ENCODE measurements at regions not wholly inside any gene's neighbourhood (a gene's known extent, or its start where the extent isn't known, plus 50 kb on each side); places are given as distances from the start of the nearest gene placed in this dataset.

DNA sequence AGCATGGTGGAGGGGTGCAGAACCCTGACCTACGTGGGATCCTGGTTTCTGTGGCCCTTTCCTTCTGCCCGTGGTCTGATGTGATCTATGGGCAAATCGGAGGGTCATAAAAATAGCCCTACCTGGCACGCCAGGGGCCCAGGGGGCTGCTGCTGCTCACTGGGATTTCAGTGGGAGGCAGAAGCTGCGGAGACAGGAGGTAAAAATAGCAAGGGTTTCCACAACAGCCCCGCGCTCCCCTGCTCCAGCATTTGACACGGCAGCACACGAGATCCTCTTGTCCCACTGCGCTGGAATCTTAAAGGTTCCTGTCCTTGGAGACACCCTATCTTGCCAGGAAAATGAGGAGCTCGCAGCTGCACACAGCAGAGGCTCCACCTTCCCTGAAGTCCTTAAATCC is 321.2 kb downstream of the CTTN start:
- no peaks in the 10 kb centered on the region for H3K27me3 ChIP-seq (ENCODE audit: control insufficient read depth in 1 of 2, insufficient read depth in 2 of 2, low read length in 2 of 2)
- H3K4me1 ChIP-seq (ENCODE audit: insufficient read depth, low read length), result no peaks in the 10 kb centered on the region
- no peak overlapping the region for H3K4me3 ChIP-seq (ENCODE audit: low read depth in 1 of 2, low read length in 2 of 2)
- no peak overlapping the region for H3K27ac ChIP-seq (ENCODE audit: low read depth, low read length)
- no peaks in the 10 kb centered on the region for H3K36me3 ChIP-seq (ENCODE audit: insufficient read depth, low read length)
- H3K9me3 ChIP-seq (ENCODE audit: low read length), result no peaks in the 10 kb centered on the region
- H3K9ac ChIP-seq (ENCODE audit: low read length), result no peak overlapping the region

- Histone ChIP-seq H3K9me3 (ENCODE audit: low read length) (no peaks in the 10 kb centered on the region), H3K4me3 (ENCODE audit: low read depth in 1 of 2, low read length in 2 of 2) (no peak overlapping the region), H3K36me3 (ENCODE audit: insufficient read depth, low read length) (no peaks in the 10 kb centered on the region), H3K27me3 (ENCODE audit: control insufficient read depth in 1 of 2, insufficient read depth in 2 of 2, low read length in 2 of 2) (no peaks in the 10 kb centered on the region), H3K9ac (ENCODE audit: low read length) (no peak overlapping the region), H3K27ac (ENCODE audit: low read depth, low read length) (no peak overlapping the region), H3K4me1 (ENCODE audit: insufficient read depth, low read length) (no peaks in the 10 kb centered on the region)
Observed at GRCh38 chr11:70720281-70720680, 322.0 kb downstream of the CTTN start.

DNA sequence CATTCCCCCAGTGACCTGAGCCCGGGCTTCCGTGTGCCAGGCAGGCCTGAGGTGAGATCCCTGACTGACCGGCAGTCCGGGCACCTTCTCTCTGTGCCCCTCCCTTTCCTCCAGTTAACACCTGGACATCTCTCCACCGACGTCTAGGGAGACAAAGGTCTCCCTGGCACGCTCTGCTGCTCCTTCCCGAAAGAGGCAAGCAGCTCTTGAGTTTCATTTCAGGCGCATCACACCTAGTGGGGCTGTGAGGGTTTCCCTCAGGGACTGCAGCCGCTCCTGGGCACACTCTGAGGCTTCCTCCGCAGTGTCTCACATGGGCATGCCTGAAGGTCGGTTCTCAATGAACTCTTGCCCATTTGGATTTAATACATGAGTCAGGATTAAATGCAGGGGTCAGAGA is 322.7 kb downstream of the CTTN start:
- no peak overlapping the region for H3K27ac ChIP-seq (ENCODE audit: low read depth, low read length)
- no peak overlapping the region for H3K9ac ChIP-seq (ENCODE audit: low read length)
- H3K9me3 ChIP-seq (ENCODE audit: low read length), result no peaks in the 10 kb centered on the region

DNA sequence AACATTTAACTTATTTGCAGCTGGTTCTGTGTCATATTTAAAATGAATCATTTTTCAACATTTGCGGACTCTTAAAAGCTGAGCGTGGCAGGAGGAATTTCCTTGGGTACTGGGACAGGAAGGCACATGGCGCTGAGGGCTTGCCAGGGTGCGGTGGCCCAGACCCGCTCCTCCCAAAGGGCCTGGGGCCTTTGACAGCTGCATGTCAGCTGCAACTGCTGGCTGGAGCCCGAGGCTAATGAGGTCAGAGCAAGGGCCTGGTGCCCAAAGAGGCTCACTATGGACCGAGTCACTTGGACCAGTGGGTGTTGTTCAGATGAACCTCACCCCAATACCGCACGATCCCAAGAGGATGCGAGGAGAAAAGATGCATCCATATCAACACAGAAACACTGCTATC is 326.9 kb downstream of the CTTN start:
- Histone ChIP-seq H3K27me3 (ENCODE audit: control insufficient read depth in 1 of 2, insufficient read depth in 2 of 2, low read length in 2 of 2) (no peaks in the 10 kb centered on the region), H3K9ac (ENCODE audit: low read length) (no peak overlapping the region), H3K4me1 (ENCODE audit: insufficient read depth, low read length) (no peaks in the 10 kb centered on the region), H3K4me3 (ENCODE audit: low read depth in 1 of 2, low read length in 2 of 2) (no peak overlapping the region), H3K36me3 (ENCODE audit: insufficient read depth, low read length) (no peaks in the 10 kb centered on the region), H3K27ac (ENCODE audit: low read depth, low read length) (no peak overlapping the region), H3K9me3 (ENCODE audit: low read length) (no peaks in the 10 kb centered on the region)

More for the DNA sequence above, 322.7 kb downstream of the CTTN start:
- H3K36me3 ChIP-seq (ENCODE audit: insufficient read depth, low read length), result no peaks in the 10 kb centered on the region
- no peak overlapping the region for H3K4me3 ChIP-seq (ENCODE audit: low read depth in 1 of 2, low read length in 2 of 2)
- no peaks in the 10 kb centered on the region for H3K27me3 ChIP-seq (ENCODE audit: control insufficient read depth in 1 of 2, insufficient read depth in 2 of 2, low read length in 2 of 2)
- H3K4me1 ChIP-seq (ENCODE audit: insufficient read depth, low read length), result no peaks in the 10 kb centered on the region

GRCh38 chr11:70725739-70726138 is 327.4 kb downstream of the CTTN start:
- Histone ChIP-seq H3K4me1 (ENCODE audit: insufficient read depth, low read length) (no peaks in the 10 kb centered on the region), H3K27ac (ENCODE audit: low read depth, low read length) (no peak overlapping the region), H3K36me3 (ENCODE audit: insufficient read depth, low read length) (no peaks in the 10 kb centered on the region), H3K9ac (ENCODE audit: low read length) (no peak overlapping the region), H3K4me3 (ENCODE audit: low read depth in 1 of 2, low read length in 2 of 2) (no peak overlapping the region), H3K27me3 (ENCODE audit: control insufficient read depth in 1 of 2, insufficient read depth in 2 of 2, low read length in 2 of 2) (no peaks in the 10 kb centered on the region), H3K9me3 (ENCODE audit: low read length) (no peaks in the 10 kb centered on the region)

GRCh38 chr11:70727021-70727420 is 328.7 kb downstream of the CTTN start:
- Histone ChIP-seq H3K9ac (ENCODE audit: low read length) (no peak overlapping the region), H3K4me1 (ENCODE audit: insufficient read depth, low read length) (no peaks in the 10 kb centered on the region), H3K27me3 (ENCODE audit: control insufficient read depth in 1 of 2, insufficient read depth in 2 of 2, low read length in 2 of 2) (no peaks in the 10 kb centered on the region), H3K4me3 (ENCODE audit: low read depth in 1 of 2, low read length in 2 of 2) (no peak overlapping the region), H3K9me3 (ENCODE audit: low read length) (no peaks in the 10 kb centered on the region), H3K27ac (ENCODE audit: low read depth, low read length) (no peak overlapping the region), H3K36me3 (ENCODE audit: insufficient read depth, low read length) (no peaks in the 10 kb centered on the region)

GRCh38 chr11:70727899-70728620 is 329.7 kb downstream of the CTTN start:
- Histone ChIP-seq H3K4me1 (ENCODE audit: insufficient read depth, low read length) (no peaks in the 10 kb centered on the region), H3K27ac (ENCODE audit: low read depth, low read length) (no peak overlapping the region), H3K9ac (ENCODE audit: low read length) (no peak overlapping the region), H3K27me3 (ENCODE audit: control insufficient read depth in 1 of 2, insufficient read depth in 2 of 2, low read length in 2 of 2) (no peaks in the 10 kb centered on the region), H3K9me3 (ENCODE audit: low read length) (no peaks in the 10 kb centered on the region), H3K4me3 (ENCODE audit: low read depth in 1 of 2, low read length in 2 of 2) (no peak overlapping the region), H3K36me3 (ENCODE audit: insufficient read depth, low read length) (no peaks in the 10 kb centered on the region)

DNA sequence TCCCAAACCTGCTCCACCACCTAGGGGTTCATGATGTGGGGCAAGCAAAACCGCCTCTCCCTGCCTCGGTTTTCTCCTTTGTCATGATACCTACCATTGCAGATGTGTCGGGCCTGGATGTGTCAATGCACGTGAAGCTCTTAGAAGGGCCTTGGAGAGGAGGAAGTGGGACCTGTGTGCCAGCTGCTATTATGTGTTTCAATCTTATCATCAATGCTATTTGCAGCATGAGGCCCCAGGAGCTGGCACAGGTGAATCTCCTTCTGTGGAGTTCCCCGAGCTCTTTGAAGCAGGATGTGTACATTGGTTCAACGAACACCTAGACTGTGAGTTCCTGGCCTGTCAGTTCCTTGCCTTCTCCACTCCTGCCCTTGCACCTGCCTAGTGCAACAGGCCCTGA is 331.6 kb downstream of the CTTN start:
- Histone ChIP-seq H3K4me1 (ENCODE audit: insufficient read depth, low read length) (no peaks in the 10 kb centered on the region), H3K36me3 (ENCODE audit: insufficient read depth, low read length) (no peaks in the 10 kb centered on the region), H3K27me3 (ENCODE audit: control insufficient read depth in 1 of 2, insufficient read depth in 2 of 2, low read length in 2 of 2) (no peaks in the 10 kb centered on the region), H3K27ac (ENCODE audit: low read depth, low read length) (no peak overlapping the region), H3K9me3 (ENCODE audit: low read length) (no peaks in the 10 kb centered on the region), H3K4me3 (ENCODE audit: low read depth in 1 of 2, low read length in 2 of 2) (no peak overlapping the region), H3K9ac (ENCODE audit: low read length) (no peak overlapping the region)

DNA sequence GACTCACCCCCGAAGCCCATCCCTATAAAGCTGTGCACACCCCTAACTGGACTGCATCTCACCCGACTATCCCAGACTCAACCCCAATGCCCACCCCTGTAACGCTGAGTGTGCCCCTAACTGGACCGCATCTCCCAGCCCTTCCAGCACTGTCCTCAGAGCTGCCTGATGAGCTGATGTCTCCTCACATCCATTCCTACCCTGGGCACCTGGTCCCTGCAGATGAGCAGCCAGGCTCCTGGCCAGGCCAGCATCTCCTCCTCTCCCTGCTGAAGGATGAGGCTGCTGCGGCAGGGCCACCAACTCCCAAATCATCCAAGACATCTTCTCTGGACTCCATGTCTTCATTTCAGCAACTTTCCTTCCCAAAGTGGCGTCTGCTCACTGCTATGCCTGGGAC is 332.1 kb downstream of the CTTN start:
- Histone ChIP-seq H3K4me3 (ENCODE audit: low read depth in 1 of 2, low read length in 2 of 2) (no peak overlapping the region), H3K4me1 (ENCODE audit: insufficient read depth, low read length) (no peaks in the 10 kb centered on the region), H3K27ac (ENCODE audit: low read depth, low read length) (no peak overlapping the region), H3K36me3 (ENCODE audit: insufficient read depth, low read length) (no peaks in the 10 kb centered on the region), H3K9ac (ENCODE audit: low read length) (no peak overlapping the region), H3K27me3 (ENCODE audit: control insufficient read depth in 1 of 2, insufficient read depth in 2 of 2, low read length in 2 of 2) (no peaks in the 10 kb centered on the region), H3K9me3 (ENCODE audit: low read length) (no peaks in the 10 kb centered on the region)

GRCh38 chr11:70731271-70732022 is 333.1 kb downstream of the CTTN start:
- Histone ChIP-seq H3K4me3 (ENCODE audit: low read depth in 1 of 2, low read length in 2 of 2) (no peak overlapping the region), H3K27ac (ENCODE audit: low read depth, low read length) (no peak overlapping the region), H3K36me3 (ENCODE audit: insufficient read depth, low read length) (no peaks in the 10 kb centered on the region), H3K4me1 (ENCODE audit: insufficient read depth, low read length) (no peaks in the 10 kb centered on the region), H3K9me3 (ENCODE audit: low read length) (no peaks in the 10 kb centered on the region), H3K9ac (ENCODE audit: low read length) (no peak overlapping the region), H3K27me3 (ENCODE audit: control insufficient read depth in 1 of 2, insufficient read depth in 2 of 2, low read length in 2 of 2) (no peaks in the 10 kb centered on the region)

GRCh38 chr11:70732023-70732880 is 333.9 kb downstream of the CTTN start:
- Histone ChIP-seq H3K27me3 (ENCODE audit: control insufficient read depth in 1 of 2, insufficient read depth in 2 of 2, low read length in 2 of 2) (no peaks in the 10 kb centered on the region), H3K9ac (ENCODE audit: low read length) (no peak overlapping the region), H3K4me1 (ENCODE audit: insufficient read depth, low read length) (no peaks in the 10 kb centered on the region), H3K9me3 (ENCODE audit: low read length) (no peaks in the 10 kb centered on the region), H3K36me3 (ENCODE audit: insufficient read depth, low read length) (no peaks in the 10 kb centered on the region), H3K27ac (ENCODE audit: low read depth, low read length) (no peak overlapping the region), H3K4me3 (ENCODE audit: low read depth in 1 of 2, low read length in 2 of 2) (no peak overlapping the region)

Measured in muscle layer of colon (tissue), 2 donors.